ENCODE measurements at regions not wholly inside any gene's neighbourhood (a gene's known extent, or its start where the extent isn't known, plus 50 kb on each side); places are given as distances from the start of the nearest gene placed in this dataset.

GRCh38 chr5:107184871-107185270, 485.9 kb downstream of the EFNA5 start:
- Histone ChIP-seq H3K4me2 (no peak overlapping the region), H3K4me1 (ENCODE audit: insufficient read depth) (no peaks in the 10 kb centered on the region), H3K27me3 (no peaks in the 10 kb centered on the region), H3K79me2 (no peaks in the 10 kb centered on the region), H4K20me1 (ENCODE audit: insufficient read depth, poor library complexity, severe bottlenecking) (no peaks in the 10 kb centered on the region), H3K36me3 (replicated peaks; ENCODE audit: insufficient read depth, low read depth) (no peaks in the 10 kb centered on the region), H3K27ac (no peak overlapping the region), H3K4me3 (no peak overlapping the region), H3K9me2 (replicated peaks; ENCODE audit: insufficient read depth) (no peaks in the 10 kb centered on the region), H3K9me3 (ENCODE audit: low read depth) (no peaks in the 10 kb centered on the region), H2AFZ (no peak overlapping the region)
- TF ChIP-seq CTCF (IDR thresholded peaks at IDR 0.05; ENCODE audit: poor library complexity) = no peak
- TF ChIP-seq EZH2phosphoT487 (IDR thresholded peaks at IDR 0.05; ENCODE audit: low read depth, severe bottlenecking, unreplicated experiment) = no peak
- TF ChIP-seq EZH2 (IDR thresholded peaks at IDR 0.05; ENCODE audit: borderline replicate concordance) = no peak
- DNase-seq (ENCODE audit: low spot score) = no peak
- WGBS (ENCODE audit: low lambda C conversion rate, missing lambda C conversion rate) = 84% methylated on average over 1 of the region's 1 CpG

- H3K79me2 ChIP-seq = no peaks in the 10 kb centered on the region
- no peak for DNase-seq (ENCODE audit: low spot score)
- no peaks in the 10 kb centered on the region for H4K20me1 ChIP-seq (ENCODE audit: insufficient read depth, poor library complexity, severe bottlenecking)
- H3K27ac ChIP-seq = no peak overlapping the region
- H3K36me3 ChIP-seq (replicated peaks; ENCODE audit: insufficient read depth, low read depth) = no peaks in the 10 kb centered on the region
- H3K9me2 ChIP-seq (replicated peaks; ENCODE audit: insufficient read depth) = no peaks in the 10 kb centered on the region
- no peak for TF ChIP-seq EZH2phosphoT487 (IDR thresholded peaks at IDR 0.05; ENCODE audit: low read depth, severe bottlenecking, unreplicated experiment)
- no peak for TF ChIP-seq CTCF (IDR thresholded peaks at IDR 0.05; ENCODE audit: poor library complexity)
- TF ChIP-seq EZH2 (IDR thresholded peaks at IDR 0.05; ENCODE audit: borderline replicate concordance) = no peak
- no peak overlapping the region for H2AFZ ChIP-seq
- no peaks in the 10 kb centered on the region for H3K9me3 ChIP-seq (ENCODE audit: low read depth)
- 78% methylated on average over 2 of the region's 2 CpGs for WGBS (ENCODE audit: low lambda C conversion rate, missing lambda C conversion rate)
- H3K4me3 ChIP-seq = no peak overlapping the region
- H3K27me3 ChIP-seq = no peaks in the 10 kb centered on the region
- no peak overlapping the region for H3K4me2 ChIP-seq
- H3K4me1 ChIP-seq (ENCODE audit: insufficient read depth) = no peaks in the 10 kb centered on the region
Measured at GRCh38 chr5:107184066-107184465, 486.7 kb downstream of the EFNA5 start.

GRCh38 chr5:107170620-107171019, 500.1 kb downstream of the EFNA5 start:
- no peak overlapping the region for H3K4me2 ChIP-seq
- no peaks in the 10 kb centered on the region for H3K9me2 ChIP-seq (replicated peaks; ENCODE audit: insufficient read depth)
- no peak for DNase-seq (ENCODE audit: low spot score)
- H3K4me3 ChIP-seq = no peak overlapping the region
- no peaks in the 10 kb centered on the region for H3K9me3 ChIP-seq (ENCODE audit: low read depth)
- TF ChIP-seq EZH2 (IDR thresholded peaks at IDR 0.05; ENCODE audit: borderline replicate concordance) (no peak), EZH2phosphoT487 (IDR thresholded peaks at IDR 0.05; ENCODE audit: low read depth, severe bottlenecking, unreplicated experiment) (no peak), CTCF (IDR thresholded peaks at IDR 0.05; ENCODE audit: poor library complexity) (no peak)
- no peaks in the 10 kb centered on the region for H3K36me3 ChIP-seq (replicated peaks; ENCODE audit: insufficient read depth, low read depth)
- no peaks in the 10 kb centered on the region for H3K4me1 ChIP-seq (ENCODE audit: insufficient read depth)
- no peak overlapping the region for H2AFZ ChIP-seq
- 85% methylated on average over 3 of the region's 3 CpGs for WGBS (ENCODE audit: low lambda C conversion rate, missing lambda C conversion rate)
- H3K27ac ChIP-seq = no peak overlapping the region
- H3K27me3 ChIP-seq = no peaks in the 10 kb centered on the region
- no peaks in the 10 kb centered on the region for H4K20me1 ChIP-seq (ENCODE audit: insufficient read depth, poor library complexity, severe bottlenecking)
- H3K79me2 ChIP-seq = no peaks in the 10 kb centered on the region

- Histone ChIP-seq H3K27me3 (no peaks in the 10 kb centered on the region), H3K9me3 (ENCODE audit: low read depth) (no peaks in the 10 kb centered on the region), H3K27ac (no peak overlapping the region), H3K79me2 (no peaks in the 10 kb centered on the region), H3K9me2 (replicated peaks; ENCODE audit: insufficient read depth) (no peaks in the 10 kb centered on the region), H3K36me3 (replicated peaks; ENCODE audit: insufficient read depth, low read depth) (no peaks in the 10 kb centered on the region), H3K4me2 (no peak overlapping the region), H2AFZ (no peak overlapping the region), H3K4me3 (no peak overlapping the region), H3K4me1 (ENCODE audit: insufficient read depth) (no peaks in the 10 kb centered on the region), H4K20me1 (ENCODE audit: insufficient read depth, poor library complexity, severe bottlenecking) (no peaks in the 10 kb centered on the region)
- DNase-seq (ENCODE audit: low spot score) = no peak
- no peak for TF ChIP-seq CTCF (IDR thresholded peaks at IDR 0.05; ENCODE audit: poor library complexity)
- TF ChIP-seq EZH2 (IDR thresholded peaks at IDR 0.05; ENCODE audit: borderline replicate concordance) = no peak
- no peak for TF ChIP-seq EZH2phosphoT487 (IDR thresholded peaks at IDR 0.05; ENCODE audit: low read depth, severe bottlenecking, unreplicated experiment)
- 76% methylated on average over 3 of the region's 3 CpGs for WGBS (ENCODE audit: low lambda C conversion rate, missing lambda C conversion rate)
Measured at GRCh38 chr5:107169867-107170266, 500.9 kb downstream of the EFNA5 start.
